Astrocyte (in vitro differentiated cells and primary cell): ENCODE measurements at regions not wholly inside any gene's neighbourhood (a gene's known extent, or its start where the extent isn't known, plus 50 kb on each side); places are given as distances from the start of the nearest gene placed in this dataset.

ENCODE experiments used
- CTCF ChIP-seq: IDR thresholded peaks from 2 replicates; pipeline ENCODE4 v1.5.1; 2011; ENCODE audit warnings: low read depth, mild to moderate bottlenecking, inconsistent platforms, low read length, moderate library complexity; ENCODE audit not compliant: insufficient read depth
- EZH2 ChIP-seq: IDR thresholded peaks from 2 replicates; pipeline ENCODE4 v1.6.1; 2012; ENCODE audit warnings: mild to moderate bottlenecking, low read length, inconsistent platforms; ENCODE audit not compliant: insufficient read depth

GRCh38 chr12:38586789-38587188, 270.2 kb downstream of the ALG10B start:
- TF ChIP-seq CTCF (no peak), EZH2 (no peak)
